Fibroblast of lung (primary cell): ENCODE measurements at regions not wholly inside any gene's neighbourhood (a gene's known extent, or its start where the extent isn't known, plus 50 kb on each side); places are given as distances from the start of the nearest gene placed in this dataset.

Source experiments
- EZH2 ChIP-seq: IDR thresholded peaks from 2 replicates; pipeline ENCODE4 v1.5.1; 2012; ENCODE audit warnings: low read length, control low read depth, mild to moderate bottlenecking; ENCODE audit errors: missing control alignments
- TF ChIP-seq, protein P1 (sequence below), 2 donors: IDR thresholded peaks in 1 of 2; conservative IDR thresholded peaks in 1 of 2; 1 replicate in 1 of 2; 2 replicates in 1 of 2; pipeline ENCODE4 v1.5.1; 2011 to 2012; ENCODE audit warnings: low read length in 2 of 2, control low read depth in 1 of 2, inconsistent platforms in 1 of 2, low read depth in 1 of 2, mild to moderate bottlenecking in 1 of 2

- TF ChIP-seq, protein P1, sequence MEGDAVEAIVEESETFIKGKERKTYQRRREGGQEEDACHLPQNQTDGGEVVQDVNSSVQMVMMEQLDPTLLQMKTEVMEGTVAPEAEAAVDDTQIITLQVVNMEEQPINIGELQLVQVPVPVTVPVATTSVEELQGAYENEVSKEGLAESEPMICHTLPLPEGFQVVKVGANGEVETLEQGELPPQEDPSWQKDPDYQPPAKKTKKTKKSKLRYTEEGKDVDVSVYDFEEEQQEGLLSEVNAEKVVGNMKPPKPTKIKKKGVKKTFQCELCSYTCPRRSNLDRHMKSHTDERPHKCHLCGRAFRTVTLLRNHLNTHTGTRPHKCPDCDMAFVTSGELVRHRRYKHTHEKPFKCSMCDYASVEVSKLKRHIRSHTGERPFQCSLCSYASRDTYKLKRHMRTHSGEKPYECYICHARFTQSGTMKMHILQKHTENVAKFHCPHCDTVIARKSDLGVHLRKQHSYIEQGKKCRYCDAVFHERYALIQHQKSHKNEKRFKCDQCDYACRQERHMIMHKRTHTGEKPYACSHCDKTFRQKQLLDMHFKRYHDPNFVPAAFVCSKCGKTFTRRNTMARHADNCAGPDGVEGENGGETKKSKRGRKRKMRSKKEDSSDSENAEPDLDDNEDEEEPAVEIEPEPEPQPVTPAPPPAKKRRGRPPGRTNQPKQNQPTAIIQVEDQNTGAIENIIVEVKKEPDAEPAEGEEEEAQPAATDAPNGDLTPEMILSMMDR (conservative IDR thresholded peaks at IDR 0.05 in 1 of 2, IDR thresholded peaks at IDR 0.05 in 1 of 2; ENCODE audit: low read depth in 1 of 2, low read length in 2 of 2): no peak
- no peak for TF ChIP-seq EZH2
These were observed 1456.9 kb downstream of the TECRL start for GRCh38 chr4:62952366-62952765.
